ENCODE measurements at regions not wholly inside any gene's neighbourhood (a gene's known extent, or its start where the extent isn't known, plus 50 kb on each side); places are given as distances from the start of the nearest gene placed in this dataset.
"Not testable (repeated sequence)": the region's sequence is repeated elsewhere in the genome, so short reads cannot be mapped to it uniquely, and the experiment has no call there.

DNA sequence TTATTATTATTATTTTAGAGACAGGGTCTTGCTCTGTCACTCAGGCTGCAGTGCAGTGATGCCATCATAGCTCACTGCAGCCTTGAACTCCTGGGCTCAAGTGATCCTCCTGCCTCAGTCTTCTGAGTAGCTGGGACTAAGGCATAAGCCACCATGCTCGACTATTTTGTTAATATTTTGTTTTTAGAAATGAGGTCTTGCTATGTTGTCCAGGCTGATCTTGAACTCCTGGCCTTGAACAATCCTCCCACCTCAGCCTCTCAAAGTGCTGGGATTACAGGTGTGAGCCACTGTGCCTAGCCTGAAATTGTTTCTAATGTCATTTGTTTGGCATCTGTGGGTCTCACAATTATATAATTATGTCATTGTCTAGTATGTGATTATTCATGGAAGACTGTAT lies 92.4 kb downstream of the LYZL2 start:
- TF ChIP-seq, protein P1, sequence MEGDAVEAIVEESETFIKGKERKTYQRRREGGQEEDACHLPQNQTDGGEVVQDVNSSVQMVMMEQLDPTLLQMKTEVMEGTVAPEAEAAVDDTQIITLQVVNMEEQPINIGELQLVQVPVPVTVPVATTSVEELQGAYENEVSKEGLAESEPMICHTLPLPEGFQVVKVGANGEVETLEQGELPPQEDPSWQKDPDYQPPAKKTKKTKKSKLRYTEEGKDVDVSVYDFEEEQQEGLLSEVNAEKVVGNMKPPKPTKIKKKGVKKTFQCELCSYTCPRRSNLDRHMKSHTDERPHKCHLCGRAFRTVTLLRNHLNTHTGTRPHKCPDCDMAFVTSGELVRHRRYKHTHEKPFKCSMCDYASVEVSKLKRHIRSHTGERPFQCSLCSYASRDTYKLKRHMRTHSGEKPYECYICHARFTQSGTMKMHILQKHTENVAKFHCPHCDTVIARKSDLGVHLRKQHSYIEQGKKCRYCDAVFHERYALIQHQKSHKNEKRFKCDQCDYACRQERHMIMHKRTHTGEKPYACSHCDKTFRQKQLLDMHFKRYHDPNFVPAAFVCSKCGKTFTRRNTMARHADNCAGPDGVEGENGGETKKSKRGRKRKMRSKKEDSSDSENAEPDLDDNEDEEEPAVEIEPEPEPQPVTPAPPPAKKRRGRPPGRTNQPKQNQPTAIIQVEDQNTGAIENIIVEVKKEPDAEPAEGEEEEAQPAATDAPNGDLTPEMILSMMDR (IDR thresholded peaks at IDR 0.05), result not testable (repeated sequence)
- TF ChIP-seq POLR2A (IDR thresholded peaks at IDR 0.05), result not testable (repeated sequence)
